GM04503 (cell line): ENCODE measurements at regions not wholly inside any gene's neighbourhood (a gene's known extent, or its start where the extent isn't known, plus 50 kb on each side); places are given as distances from the start of the nearest gene placed in this dataset.

Experiments used
- DNase-seq: peaks from one replicate; pipeline ENCODE4 v3.0.0-alpha.2; 2012; ENCODE audit warnings: low read depth

GRCh38 chr13:109883181-109884180 is 97.1 kb upstream of the IRS2 start:
- no peak for DNase-seq

- no peak for DNase-seq
Observed at GRCh38 chr13:109881961-109882558, 95.7 kb upstream of the IRS2 start.

GRCh38 chr13:109881347-109881725 is 95.0 kb upstream of the IRS2 start:
- no peak for DNase-seq

- no peak for DNase-seq
Observed at GRCh38 chr13:109880371-109881346, 94.3 kb upstream of the IRS2 start.

- DNase-seq: no peak
Observed at GRCh38 chr13:109879338-109879737, 93.0 kb upstream of the IRS2 start.

GRCh38 chr13:109877809-109878208 is 91.4 kb upstream of the IRS2 start:
- DNase-seq: no peak

GRCh38 chr13:109875746-109876145 is 89.4 kb upstream of the IRS2 start:
- no peak for DNase-seq

- peak; percentile 34 for DNase-seq
Observed at GRCh38 chr13:109874484-109875454, 88.4 kb upstream of the IRS2 start.

GRCh38 chr13:109873351-109874123 is 87.2 kb upstream of the IRS2 start:
- no peak for DNase-seq

- DNase-seq: no peak
Observed at GRCh38 chr13:109872864-109873263, 86.5 kb upstream of the IRS2 start.

GRCh38 chr13:109870696-109871370 is 84.5 kb upstream of the IRS2 start:
- no peak for DNase-seq

- DNase-seq: no peak
Observed at GRCh38 chr13:109870274-109870673, 83.9 kb upstream of the IRS2 start.

- DNase-seq: no peak
Observed at GRCh38 chr13:109869312-109870237, 83.2 kb upstream of the IRS2 start.

- no peak for DNase-seq
Observed at GRCh38 chr13:109868578-109869311, 82.4 kb upstream of the IRS2 start.

GRCh38 chr13:109867766-109868165 is 81.4 kb upstream of the IRS2 start:
- no peak for DNase-seq

GRCh38 chr13:109862627-109863026 is 76.2 kb upstream of the IRS2 start:
- DNase-seq: no peak

GRCh38 chr13:109859898-109860297 is 73.5 kb upstream of the IRS2 start:
- DNase-seq: no peak
